Stimulated activated CD4-positive, alpha-beta T cell treated with anti-CD3 and anti-CD28 coated beads, Interleukin-15, amount 100 ng/mL, for 1 hour (primary cell): ENCODE measurements at regions not wholly inside any gene's neighbourhood (a gene's known extent, or its start where the extent isn't known, plus 50 kb on each side); places are given as distances from the start of the nearest gene placed in this dataset.
"Not testable (repeated sequence)": the region's sequence is repeated elsewhere in the genome, so short reads cannot be mapped to it uniquely, and the experiment has no call there.

Experiments
- DNase-seq, 2 donors: peaks; one replicate each; pipeline ENCODE4 v3.0.0-alpha.2; 2020; ENCODE audit warnings: low read depth in 1 of 2, low spot score in 1 of 2

GRCh38 chr7:113030489-113030888 lies 56.1 kb downstream of the GPR85 start:
- DNase-seq: no peak

- no peak for DNase-seq
Measured at GRCh38 chr7:113026941-113027340, 59.7 kb downstream of the GPR85 start.

GRCh38 chr7:113017144-113017857 lies 69.3 kb downstream of the GPR85 start:
- not testable (repeated sequence) for DNase-seq

GRCh38 chr7:113015034-113015645 lies 71.5 kb downstream of the GPR85 start:
- DNase-seq: no peak

GRCh38 chr7:113013761-113014449 lies 72.7 kb downstream of the GPR85 start:
- no peak for DNase-seq

GRCh38 chr7:113012862-113013261 lies 73.8 kb downstream of the GPR85 start:
- not testable (repeated sequence) for DNase-seq

- DNase-seq: no peak
Measured at GRCh38 chr7:113010377-113010776, 76.2 kb downstream of the GPR85 start.

- DNase-seq: no peak
Measured at GRCh38 chr7:113008755-113009154, 77.9 kb downstream of the GPR85 start.

GRCh38 chr7:113004726-113005454 lies 81.7 kb downstream of the GPR85 start:
- DNase-seq: no peak

- DNase-seq: no peak
Measured at GRCh38 chr7:113000316-113001020, 86.2 kb downstream of the GPR85 start.

GRCh38 chr7:112997831-112998230 lies 88.8 kb downstream of the GPR85 start:
- no peak for DNase-seq

- DNase-seq: no peak
Measured at GRCh38 chr7:112996331-112996871, 90.2 kb downstream of the GPR85 start.

GRCh38 chr7:112995059-112995824 lies 91.4 kb downstream of the GPR85 start:
- no peak for DNase-seq

GRCh38 chr7:112994656-112995055 lies 92.0 kb downstream of the GPR85 start:
- no peak for DNase-seq

GRCh38 chr7:112990624-112991023 lies 96.0 kb downstream of the GPR85 start:
- no peak for DNase-seq

GRCh38 chr7:112989531-112989930 lies 97.1 kb downstream of the GPR85 start:
- DNase-seq: no peak

GRCh38 chr7:112987171-112987570 lies 99.5 kb downstream of the GPR85 start:
- DNase-seq: no peak

- no peak for DNase-seq
Measured at GRCh38 chr7:112986256-112987031, 100.2 kb downstream of the GPR85 start.

- no peak for DNase-seq
Measured at GRCh38 chr7:112985377-112985987, 101.1 kb downstream of the GPR85 start.
